ENCODE measurements at regions not wholly inside any gene's neighbourhood (a gene's known extent, or its start where the extent isn't known, plus 50 kb on each side); places are given as distances from the start of the nearest gene placed in this dataset.

DNA sequence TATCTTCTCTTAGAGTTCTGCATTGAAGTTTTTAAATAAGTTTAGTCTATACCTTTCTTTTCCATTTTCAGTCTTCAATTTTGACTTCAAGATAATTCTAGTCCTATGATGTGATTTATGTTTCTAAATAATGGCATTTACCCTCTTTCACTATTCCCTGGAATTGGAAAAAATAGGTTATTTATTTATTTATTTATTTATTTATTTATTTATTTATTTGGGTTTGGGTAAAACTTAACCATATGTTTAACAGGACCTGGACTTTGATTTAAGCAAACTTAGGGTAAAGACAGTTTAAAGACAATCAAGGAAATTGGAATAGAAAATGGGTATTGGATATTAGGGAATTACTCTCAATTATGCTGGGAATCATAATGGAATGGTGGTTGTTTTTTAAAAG is 182.1 kb downstream of the RPIA start:
- Mint-ChIP-seq H3K4me3 (0 out of 2 replicates have a peak overlapping the region, but pooled peaks have one; percentile 1), H3K27me3 (ENCODE audit: insufficient read depth) (peaks cover 5% of the 10 kb centered on the region), H3K27ac (no peak overlapping the region), H3K4me1 (ENCODE audit: low read depth) (no peaks in the 10 kb centered on the region), H3K9me3 (no peaks in the 10 kb centered on the region), H3K36me3 (ENCODE audit: low read depth) (no peaks in the 10 kb centered on the region)
- TF ChIP-seq CTCF (IDR thresholded peaks at IDR 0.05): no peak
- no peak for DNase-seq

- Mint-ChIP-seq H3K9me3 (no peaks in the 10 kb centered on the region), H3K4me1 (ENCODE audit: low read depth) (no peaks in the 10 kb centered on the region), H3K27me3 (ENCODE audit: insufficient read depth) (peaks cover 5% of the 10 kb centered on the region), H3K4me3 (0 out of 2 replicates have a peak overlapping the region, but pooled peaks have one; percentile 1), H3K36me3 (ENCODE audit: low read depth) (no peaks in the 10 kb centered on the region), H3K27ac (no peak overlapping the region)
- peak; percentile 87 for TF ChIP-seq CTCF (IDR thresholded peaks at IDR 0.05)
- DNase-seq: peak; percentile 48
These were observed 182.7 kb downstream of the RPIA start for GRCh38 chr2:88874063-88874657.

GRCh38 chr2:88875736-88876135 is 184.3 kb downstream of the RPIA start:
- DNase-seq: no peak
- Mint-ChIP-seq H3K27me3 (ENCODE audit: insufficient read depth) (peaks cover 2% of the 10 kb centered on the region), H3K36me3 (ENCODE audit: low read depth) (no peaks in the 10 kb centered on the region), H3K27ac (no peak overlapping the region), H3K4me3 (no peak overlapping the region), H3K9me3 (no peaks in the 10 kb centered on the region), H3K4me1 (ENCODE audit: low read depth) (no peaks in the 10 kb centered on the region)
- TF ChIP-seq CTCF (IDR thresholded peaks at IDR 0.05): no peak

DNA sequence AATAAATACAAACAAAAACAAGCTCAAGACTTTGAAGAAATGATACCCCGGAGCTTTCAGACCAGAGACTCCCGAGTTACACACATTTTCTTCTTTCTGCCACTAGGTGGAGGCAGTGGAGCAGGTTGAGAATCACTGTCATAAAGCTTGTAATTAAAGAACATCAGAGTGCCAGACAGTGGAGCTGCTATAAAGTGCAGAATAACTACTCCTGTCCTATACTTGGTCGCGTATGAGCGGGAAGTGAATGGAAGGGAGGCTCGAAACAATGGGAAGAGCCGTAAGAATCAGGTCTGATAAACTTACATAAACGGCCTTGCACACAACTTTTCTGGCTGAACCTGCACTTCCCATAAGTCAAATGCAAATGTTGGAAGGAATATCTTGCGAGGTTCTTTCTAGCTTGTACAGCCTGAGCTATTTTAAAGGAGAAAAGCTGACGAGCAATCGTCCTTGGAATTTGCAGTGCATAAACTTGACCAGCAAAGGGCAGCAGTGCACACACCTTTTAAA is 189.0 kb downstream of the RPIA start:
- Mint-ChIP-seq H3K4me3 (no peak overlapping the region), H3K27ac (no peak overlapping the region), H3K27me3 (ENCODE audit: insufficient read depth) (no peaks in the 10 kb centered on the region; the same call in none of the 2 replicates), H3K9me3 (no peaks in the 10 kb centered on the region), H3K36me3 (ENCODE audit: low read depth) (no peaks in the 10 kb centered on the region), H3K4me1 (ENCODE audit: low read depth) (no peaks in the 10 kb centered on the region)
- TF ChIP-seq CTCF (IDR thresholded peaks at IDR 0.05): peak; percentile 88
- DNase-seq: peak; percentile 52

DNA sequence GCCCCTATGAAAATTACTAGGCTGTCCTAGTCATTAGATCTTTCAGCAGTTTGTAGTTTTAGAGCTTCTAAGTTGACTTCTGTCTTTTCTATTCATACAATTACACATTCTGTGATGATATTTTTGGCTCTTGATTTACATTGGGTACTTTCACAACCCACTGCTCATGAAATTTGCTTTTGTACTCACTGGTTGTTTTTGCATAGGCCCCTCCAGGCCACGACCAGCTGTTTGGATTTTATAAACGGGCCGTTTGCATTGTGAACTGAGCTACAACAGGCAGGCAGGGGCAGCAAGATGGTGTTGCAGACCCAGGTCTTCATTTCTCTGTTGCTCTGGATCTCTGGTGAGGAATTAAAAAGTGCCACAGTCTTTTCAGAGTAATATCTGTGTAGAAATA is 193.8 kb downstream of the RPIA start:
- no peak overlapping the region for H3K27ac Mint-ChIP-seq
- H3K36me3 Mint-ChIP-seq (ENCODE audit: low read depth): no peaks in the 10 kb centered on the region
- no peak for DNase-seq
- H3K9me3 Mint-ChIP-seq: no peaks in the 10 kb centered on the region
- no peak overlapping the region for H3K4me3 Mint-ChIP-seq
- no peak for TF ChIP-seq CTCF (IDR thresholded peaks at IDR 0.05)
- no peaks in the 10 kb centered on the region for H3K4me1 Mint-ChIP-seq (ENCODE audit: low read depth)
- H3K27me3 Mint-ChIP-seq (ENCODE audit: insufficient read depth): peaks cover 2% of the 10 kb centered on the region

Data from HFFc6 (cell line).